ENCODE measurements at regions not wholly inside any gene's neighbourhood (a gene's known extent, or its start where the extent isn't known, plus 50 kb on each side); places are given as distances from the start of the nearest gene placed in this dataset.

DNA sequence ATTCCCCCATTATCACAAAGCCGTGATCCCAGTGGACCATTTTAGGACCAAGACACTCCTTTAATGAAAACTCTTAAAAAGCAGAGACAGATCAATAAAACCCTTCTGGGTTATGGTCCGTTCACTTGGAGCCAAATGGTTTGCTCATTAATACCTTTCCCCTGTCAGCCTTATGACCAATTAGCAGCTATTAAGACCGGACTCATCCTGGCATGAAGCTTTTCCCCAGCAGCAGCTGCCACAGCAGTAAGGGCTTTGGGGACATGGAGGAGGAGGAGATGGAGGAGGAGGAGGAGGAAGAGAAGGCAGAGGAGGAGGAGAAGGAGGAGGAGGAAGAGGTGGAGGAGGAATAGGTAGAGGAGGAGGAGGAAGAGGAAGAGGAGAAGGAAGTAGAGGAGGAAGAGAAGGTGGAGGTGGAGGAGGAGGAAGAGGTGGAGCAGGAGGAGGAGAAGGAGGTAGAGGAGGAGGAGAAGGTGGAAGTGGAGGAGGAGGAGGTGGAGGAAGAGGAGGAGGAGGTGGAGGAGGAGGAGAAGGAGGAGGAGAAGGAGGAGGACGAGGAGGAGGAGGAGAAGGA, 50.1 kb upstream of the IRX3 start:
- DNase-seq (no peak), ATAC-seq (no peak)
- CTCF ChIA-PET, result no interaction called here
- Mint-ChIP-seq H3K36me3 (no peaks in the 10 kb centered on the region), H3K4me3 (no peak overlapping the region), H3K27ac (no peak overlapping the region), H3K4me1 (no peaks in the 10 kb centered on the region), H3K9me3 (ENCODE audit: low read depth) (no peaks in the 10 kb centered on the region), H3K27me3 (peaks cover 6% of the 10 kb centered on the region)
